H1 (cell line): ENCODE measurements at regions not wholly inside any gene's neighbourhood (a gene's known extent, or its start where the extent isn't known, plus 50 kb on each side); places are given as distances from the start of the nearest gene placed in this dataset.

ENCODE experiments used
- CTCF ChIA-PET: fragments of 300-600 bp; sonication (Branson Sonifier 250); formaldehyde crosslinking; loops from one replicate; lab custom pipeline; 2021; ENCODE audit not compliant: partially characterized antibody; lab: Charles Lee
- POLR2A ChIA-PET: fragments of 300-600 bp; sonication (Branson Sonifier 250); formaldehyde crosslinking; loops from one replicate; lab custom pipeline; 2021; ENCODE audit warnings: inconsistent platforms; ENCODE audit not compliant: partially characterized antibody; lab: Charles Lee
- DNase-seq, 2 experiments: peaks; one replicate each; pipeline versions ENCODE4 v3.0.0 to v3.0.0-alpha.2; 2010 to 2022; ENCODE audit warnings: low spot score in 2 of 2, low read depth in 1 of 2, mixed read lengths in 1 of 2
- FAIRE-seq: peaks from 2 replicates; lab custom pipeline; 2011; peaks lifted over from hg19 to GRCh38; lab: Jason Lieb, UNC
- H2AFZ ChIP-seq: 2 replicates; pipeline ENCODE4 v1.8.1; 2012; ENCODE audit warnings: low read length, inconsistent platforms
- H2AK5ac ChIP-seq: 2 replicates; pipeline ENCODE4 v1.6.1; 2013; ENCODE audit warnings: low read depth, low read length
- H2BK120ac ChIP-seq: replicated peaks from 2 replicates; pipeline ENCODE3; 2013; ENCODE audit warnings: low read depth, low read length, inconsistent platforms
- H2BK12ac ChIP-seq: 2 replicates; pipeline ENCODE4 v1.6.1; 2013; ENCODE audit warnings: low read depth, low read length
- H2BK15ac ChIP-seq: 2 replicates; pipeline ENCODE4 v1.6.1; 2013; ENCODE audit warnings: low read length
- H2BK20ac ChIP-seq: 2 replicates; pipeline ENCODE4 v1.6.1; 2013; ENCODE audit warnings: low read length
- H2BK5ac ChIP-seq: 2 replicates; pipeline ENCODE4 v1.6.1; 2013; ENCODE audit warnings: low read depth, low read length
- H3K14ac ChIP-seq: 2 replicates; pipeline ENCODE4 v1.6.1; 2013; ENCODE audit warnings: inconsistent platforms; ENCODE audit not compliant: insufficient read length
- H3K18ac ChIP-seq: 2 replicates; pipeline ENCODE4 v1.6.1; 2013; ENCODE audit warnings: low read length; ENCODE audit errors: extremely low read depth
- H3K23ac ChIP-seq: 2 replicates; pipeline ENCODE4 v1.6.1; 2013; ENCODE audit warnings: inconsistent platforms; ENCODE audit not compliant: insufficient read length
- H3K23me2 ChIP-seq: 2 replicates; pipeline ENCODE4 v1.6.1; 2013; ENCODE audit warnings: low read depth, low read length
- H3K27ac ChIP-seq: 2 replicates; pipeline ENCODE4 v1.6.1; 2011; ENCODE audit warnings: low read depth, low read length, inconsistent platforms
- H3K27me3 ChIP-seq, 4 experiments: replicated peaks in 1 of 4; 1 replicate in 1 of 4; 2 replicates in 3 of 4; pipeline versions ENCODE4 v1.6.1 to v1.8.1; 2011 to 2013; ENCODE audit warnings: low read length in 3 of 4, mild to moderate bottlenecking in 3 of 4, inconsistent platforms in 2 of 4, mixed read lengths in 2 of 4, moderate library complexity in 1 of 4; ENCODE audit not compliant: control insufficient read depth in 3 of 4, insufficient read depth in 3 of 4; ENCODE audit errors: extremely low read depth in 1 of 4
- H3K36me3 ChIP-seq, 4 experiments: 2 replicates each; pipeline versions ENCODE4 v1.6.1 to v1.8.1; 2011 to 2013; ENCODE audit warnings: mild to moderate bottlenecking in 4 of 4, low read length in 3 of 4, moderate library complexity in 2 of 4, control low read depth in 1 of 4, inconsistent platforms in 1 of 4; ENCODE audit not compliant: insufficient read depth in 4 of 4, control insufficient read depth in 2 of 4
- H3K4ac ChIP-seq: replicated peaks from 2 replicates; pipeline ENCODE3; 2013; ENCODE audit warnings: low read length, low read depth, mixed read lengths, inconsistent platforms; ENCODE audit not compliant: insufficient read length
- H3K4me1 ChIP-seq, 4 experiments: replicated peaks in 1 of 4; 1 replicate in 1 of 4; 2 replicates in 3 of 4; pipeline versions ENCODE4 v1.6.1 to v1.8.1; 2011 to 2013; ENCODE audit warnings: low read length in 3 of 4, inconsistent platforms in 2 of 4, mixed read lengths in 1 of 4; ENCODE audit not compliant: insufficient read depth in 4 of 4, control insufficient read depth in 3 of 4
- H3K4me2 ChIP-seq, 2 experiments: 2 replicates each; pipeline versions ENCODE4 v1.6.1 to v1.8.1; 2011 to 2013; ENCODE audit warnings: low read depth in 2 of 2, low read length in 2 of 2, control low read depth in 1 of 2, inconsistent platforms in 1 of 2, mild to moderate bottlenecking in 1 of 2; ENCODE audit not compliant: insufficient read depth in 1 of 2
- H3K4me3 ChIP-seq, 4 experiments: fragments of 200-600, 300-600 bp in 1 of 4; sonication (generic), shearing (Covaris generic), sonication (Bioruptor Twin) in 1 of 4; 2 replicates each; pipeline versions ENCODE4 v1.5.1 to v1.8.1; 2011 to 2016; ENCODE audit warnings: low read length in 4 of 4, low read depth in 3 of 4, control low read depth in 2 of 4, inconsistent platforms in 2 of 4, mild to moderate bottlenecking in 2 of 4, mixed read lengths in 1 of 4, moderate library complexity in 1 of 4; ENCODE audit not compliant: insufficient read depth in 2 of 4; ENCODE audit errors: extremely low read depth in 1 of 4
- H3K56ac ChIP-seq: replicated peaks from 2 replicates; pipeline ENCODE3; 2013; ENCODE audit warnings: low read depth, mild to moderate bottlenecking, mixed read lengths, low read length, inconsistent platforms; ENCODE audit not compliant: insufficient read length
- H3K79me1 ChIP-seq: 2 replicates; pipeline ENCODE4 v1.6.1; 2013; ENCODE audit warnings: low read depth, low read length, control low read depth
- H3K79me2 ChIP-seq, 2 experiments: 2 replicates each; pipeline versions ENCODE4 v1.6.1 to v1.8.1; 2012 to 2013; ENCODE audit warnings: low read length in 2 of 2, mild to moderate bottlenecking in 2 of 2, inconsistent platforms in 1 of 2; ENCODE audit not compliant: insufficient read depth in 2 of 2, control insufficient read depth in 1 of 2
- H3K9ac ChIP-seq, 4 experiments: replicated peaks in 1 of 4; 1 replicate in 1 of 4; 2 replicates in 3 of 4; pipeline versions ENCODE4 v1.6.1 to v1.8.1; 2011 to 2013; ENCODE audit warnings: low read depth in 3 of 4, low read length in 3 of 4, control low read depth in 2 of 4, mild to moderate bottlenecking in 2 of 4, moderate library complexity in 2 of 4, inconsistent platforms in 1 of 4; ENCODE audit errors: extremely low read depth in 1 of 4
- H3K9me3 ChIP-seq, 2 experiments: 2 replicates each; pipeline versions ENCODE4 v1.6.1 to v1.8.1; 2012 to 2013; ENCODE audit warnings: mild to moderate bottlenecking in 2 of 2, moderate library complexity in 2 of 2, control low read depth in 1 of 2, inconsistent platforms in 1 of 2, low read depth in 1 of 2, low read length in 1 of 2, mixed read lengths in 1 of 2; ENCODE audit not compliant: insufficient read depth in 2 of 2
- H4K20me1 ChIP-seq, 2 experiments: replicated peaks in 1 of 2; 2 replicates each; pipeline versions ENCODE3 to v1.8.1; 2011 to 2013; ENCODE audit warnings: inconsistent platforms in 2 of 2, low read length in 2 of 2, mild to moderate bottlenecking in 1 of 2; ENCODE audit not compliant: insufficient read depth in 2 of 2, control insufficient read depth in 1 of 2
- H4K5ac ChIP-seq: 2 replicates; pipeline ENCODE4 v1.6.1; 2013; ENCODE audit warnings: low read length, low read depth, mixed read lengths, inconsistent platforms; ENCODE audit not compliant: insufficient read length
- H4K8ac ChIP-seq: 2 replicates; pipeline ENCODE4 v1.8.0; 2013; ENCODE audit warnings: mild to moderate bottlenecking, moderate library complexity, low read length, inconsistent platforms; ENCODE audit not compliant: insufficient read depth; ENCODE audit errors: extremely low read depth
- H4K91ac ChIP-seq: replicated peaks from 2 replicates; pipeline ENCODE3; 2013; ENCODE audit warnings: low read length, mixed read lengths, inconsistent platforms; ENCODE audit not compliant: insufficient read length
- ASH2L ChIP-seq: fragments of 200-600, 300-600 bp; sonication (generic); IDR thresholded peaks from one replicate; pipeline ENCODE4 v1.7.1; 2017; ENCODE audit warnings: low read length
- CEBPB ChIP-seq: IDR thresholded peaks from 2 replicates; pipeline ENCODE4 v1.6.1; 2012; ENCODE audit warnings: low read depth, low read length
- CREB1 ChIP-seq: IDR thresholded peaks from 2 replicates; pipeline ENCODE4 v1.6.1; 2012; ENCODE audit warnings: inconsistent platforms
- HDAC2 ChIP-seq, 2 experiments: fragments of 300-600 bp in 1 of 2; sonication (generic) in 1 of 2; IDR thresholded peaks; 2 replicates each; pipeline ENCODE4 v1.6.1; 2011 to 2012; ENCODE audit warnings: low read depth in 2 of 2, low read length in 2 of 2, mild to moderate bottlenecking in 2 of 2, moderate library complexity in 2 of 2, borderline replicate concordance in 1 of 2, inconsistent platforms in 1 of 2
- JUND ChIP-seq: IDR thresholded peaks from 2 replicates; pipeline ENCODE4 v1.6.1; 2011; ENCODE audit warnings: mild to moderate bottlenecking, improper control_type of control experiment, low read length
- NANOG ChIP-seq: IDR thresholded peaks from 2 replicates; pipeline ENCODE4 v1.6.1; 2011; ENCODE audit warnings: low read length, low read depth, mild to moderate bottlenecking, inconsistent platforms; ENCODE audit not compliant: insufficient read depth, poor library complexity, severe bottlenecking
- NRF1 ChIP-seq: IDR thresholded peaks from 2 replicates; pipeline ENCODE4 v1.6.1; 2011; ENCODE audit warnings: mild to moderate bottlenecking, low read depth, low read length, improper control_type of control experiment
- POLR2AphosphoS5 ChIP-seq: IDR thresholded peaks from 2 replicates; pipeline ENCODE4 v1.6.1; 2011; ENCODE audit warnings: low read depth, low read length
- RBBP5 ChIP-seq: IDR thresholded peaks from 2 replicates; pipeline ENCODE4 v1.7.1; 2012; ENCODE audit warnings: low read depth, mild to moderate bottlenecking, inconsistent platforms, low read length, moderate library complexity, borderline replicate concordance
- SRF ChIP-seq: IDR thresholded peaks from 2 replicates; pipeline ENCODE4 v1.6.1; 2011; ENCODE audit warnings: mild to moderate bottlenecking, low read depth, low read length, moderate library complexity
- TF ChIP-seq, protein P1 (sequence below): IDR thresholded peaks from 2 replicates; pipeline ENCODE4 v1.6.1; 2012; ENCODE audit warnings: inconsistent platforms
- TF ChIP-seq, protein P2 (sequence below), 3 experiments: IDR thresholded peaks; 1 replicate in 2 of 3; 2 replicates in 1 of 3; pipeline versions ENCODE4 v1.5.1 to v1.6.1; 2011; ENCODE audit warnings: low read length in 3 of 3, mild to moderate bottlenecking in 3 of 3, inconsistent platforms in 2 of 3, low read depth in 1 of 3, moderate library complexity in 1 of 3; ENCODE audit not compliant: insufficient read depth in 1 of 3; ENCODE audit errors: control extremely low read depth in 1 of 3
- TF ChIP-seq, protein P3 (sequence below): IDR thresholded peaks from 2 replicates; pipeline ENCODE4 v1.6.1; 2012; ENCODE audit warnings: inconsistent platforms

DNA sequence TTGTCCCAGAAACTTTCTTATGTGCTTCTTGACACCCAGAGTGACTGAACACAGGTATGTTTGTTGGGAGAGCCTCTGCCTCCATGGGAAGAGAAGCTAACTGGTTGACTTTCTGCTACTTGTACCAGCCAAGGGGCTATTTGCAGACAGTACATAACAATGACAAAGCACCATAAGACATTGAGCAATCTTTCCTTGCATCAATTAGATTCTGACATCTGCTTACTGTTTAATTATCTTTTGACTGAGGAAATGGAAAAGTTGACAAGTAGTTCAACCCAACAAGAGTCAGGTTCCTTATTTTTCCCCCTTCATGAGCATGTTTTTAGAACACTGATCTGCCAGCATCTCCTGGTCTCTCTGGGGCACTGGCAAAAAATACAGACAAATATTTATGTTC, 157.7 kb downstream of the RPLP1 start:
- no peak overlapping the region for H2BK5ac ChIP-seq
- no peak overlapping the region for H3K27ac ChIP-seq
- no peak overlapping the region for H3K4me2 ChIP-seq
- H3K4me1 ChIP-seq, result no peaks in the 10 kb centered on the region
- no peak overlapping the region for H2BK15ac ChIP-seq
- H3K23ac ChIP-seq, result no peak overlapping the region
- no peaks in the 10 kb centered on the region for H3K79me2 ChIP-seq
- no peak overlapping the region for H2AK5ac ChIP-seq
- no peak overlapping the region for H3K9ac ChIP-seq
- H4K91ac ChIP-seq, result no peak overlapping the region
- ChIA-PET POLR2A (no interaction called here), CTCF (interaction anchor here (0.8 to 1.7 kb wide), 2 partner anchors 34 to 35 kb away, joined by 3 to 5 read pairs; no protein-coding TSS in a partner anchor)
- H3K9me3 ChIP-seq, result no peaks in the 10 kb centered on the region
- no peak overlapping the region for H3K4ac ChIP-seq
- H4K20me1 ChIP-seq, result no peaks in the 10 kb centered on the region
- H3K27me3 ChIP-seq, result peaks cover 0 to 1% (median 0%) of the 10 kb centered on the region in 4 experiments; a peak in 1 of 7 replicates
- H3K23me2 ChIP-seq, result no peaks in the 10 kb centered on the region
- no peak overlapping the region for H2BK120ac ChIP-seq
- no peak overlapping the region for H2BK12ac ChIP-seq
- H3K4me3 ChIP-seq, result no peak overlapping the region
- no peak overlapping the region for H3K56ac ChIP-seq
- H3K18ac ChIP-seq, result no peak overlapping the region
- H3K36me3 ChIP-seq, result no peaks in the 10 kb centered on the region
- no peaks in the 10 kb centered on the region for H3K79me1 ChIP-seq
- no peak overlapping the region for H2BK20ac ChIP-seq
- DNase-seq, result no peak
- no peak overlapping the region for H4K5ac ChIP-seq
- H2AFZ ChIP-seq, result no peak overlapping the region
- FAIRE-seq, result no peak
- no peak overlapping the region for H3K14ac ChIP-seq
- no peak overlapping the region for H4K8ac ChIP-seq
- TF ChIP-seq CREB1, result no peak
- no peak for TF ChIP-seq POLR2AphosphoS5
- no peak for TF ChIP-seq SRF
- no peak for TF ChIP-seq HDAC2 (IDR thresholded peaks at IDR 0.05; ENCODE audit: borderline replicate concordance in 1 of 2, low read depth in 2 of 2, low read length in 2 of 2)
- no peak for TF ChIP-seq RBBP5
- no peak for TF ChIP-seq JUND
- TF ChIP-seq ASH2L, result no peak
- TF ChIP-seq, protein P1, sequence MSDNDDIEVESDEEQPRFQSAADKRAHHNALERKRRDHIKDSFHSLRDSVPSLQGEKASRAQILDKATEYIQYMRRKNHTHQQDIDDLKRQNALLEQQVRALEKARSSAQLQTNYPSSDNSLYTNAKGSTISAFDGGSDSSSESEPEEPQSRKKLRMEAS, result no peak
- TF ChIP-seq NANOG, result no peak
- TF ChIP-seq, protein P2, sequence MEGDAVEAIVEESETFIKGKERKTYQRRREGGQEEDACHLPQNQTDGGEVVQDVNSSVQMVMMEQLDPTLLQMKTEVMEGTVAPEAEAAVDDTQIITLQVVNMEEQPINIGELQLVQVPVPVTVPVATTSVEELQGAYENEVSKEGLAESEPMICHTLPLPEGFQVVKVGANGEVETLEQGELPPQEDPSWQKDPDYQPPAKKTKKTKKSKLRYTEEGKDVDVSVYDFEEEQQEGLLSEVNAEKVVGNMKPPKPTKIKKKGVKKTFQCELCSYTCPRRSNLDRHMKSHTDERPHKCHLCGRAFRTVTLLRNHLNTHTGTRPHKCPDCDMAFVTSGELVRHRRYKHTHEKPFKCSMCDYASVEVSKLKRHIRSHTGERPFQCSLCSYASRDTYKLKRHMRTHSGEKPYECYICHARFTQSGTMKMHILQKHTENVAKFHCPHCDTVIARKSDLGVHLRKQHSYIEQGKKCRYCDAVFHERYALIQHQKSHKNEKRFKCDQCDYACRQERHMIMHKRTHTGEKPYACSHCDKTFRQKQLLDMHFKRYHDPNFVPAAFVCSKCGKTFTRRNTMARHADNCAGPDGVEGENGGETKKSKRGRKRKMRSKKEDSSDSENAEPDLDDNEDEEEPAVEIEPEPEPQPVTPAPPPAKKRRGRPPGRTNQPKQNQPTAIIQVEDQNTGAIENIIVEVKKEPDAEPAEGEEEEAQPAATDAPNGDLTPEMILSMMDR (IDR thresholded peaks at IDR 0.05; ENCODE audit: control extremely low read depth in 1 of 3, insufficient read depth in 1 of 3, low read depth in 1 of 3, low read length in 3 of 3), result no peak
- TF ChIP-seq, protein P3, sequence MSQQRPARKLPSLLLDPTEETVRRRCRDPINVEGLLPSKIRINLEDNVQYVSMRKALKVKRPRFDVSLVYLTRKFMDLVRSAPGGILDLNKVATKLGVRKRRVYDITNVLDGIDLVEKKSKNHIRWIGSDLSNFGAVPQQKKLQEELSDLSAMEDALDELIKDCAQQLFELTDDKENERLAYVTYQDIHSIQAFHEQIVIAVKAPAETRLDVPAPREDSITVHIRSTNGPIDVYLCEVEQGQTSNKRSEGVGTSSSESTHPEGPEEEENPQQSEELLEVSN, result no peak
- no peak for TF ChIP-seq NRF1
- no peak for TF ChIP-seq CEBPB
